Colonic mucosa (tissue), 4 donors: ENCODE measurements at regions not wholly inside any gene's neighbourhood (a gene's known extent, or its start where the extent isn't known, plus 50 kb on each side); places are given as distances from the start of the nearest gene placed in this dataset.

Experiments used
- DNase-seq: peaks from one replicate; pipeline ENCODE4 v3.0.0-alpha.2; 2020
- H3K27ac ChIP-seq: fragments of 200-600 bp; one replicate; pipeline ENCODE4 v1.8.0; 2021
- H3K27me3 ChIP-seq: fragments of 200-600 bp; one replicate; pipeline ENCODE4 v1.8.0; 2021
- H3K36me3 ChIP-seq: fragments of 200-600 bp; one replicate; pipeline ENCODE4 v1.8.0; 2021
- H3K4me1 ChIP-seq: fragments of 200-600 bp; one replicate; pipeline ENCODE4 v1.8.0; 2021; ENCODE audit warnings: mild to moderate bottlenecking
- H3K4me3 ChIP-seq: fragments of 200-600 bp; one replicate; pipeline ENCODE4 v1.8.0; 2021
- H3K9ac ChIP-seq, 2 donors: one replicate each; pipeline ENCODE4 v1.7.0; 2013; ENCODE audit warnings: control low read depth in 2 of 2, low read depth in 2 of 2, low read length in 2 of 2
- H3K9me3 ChIP-seq: fragments of 200-600 bp; one replicate; pipeline ENCODE4 v1.8.0; 2021
- intact Hi-C: fragments of 100-400 bp; cut with DNase I; formaldehyde crosslinking; loops from one replicate; pipeline ENCODE4 v1.14.1; 2022
- TF ChIP-seq, protein P1 (sequence below): fragments of 200-600 bp; IDR thresholded peaks from one replicate; pipeline ENCODE4 v1.8.0; 2022; ENCODE audit warnings: antibody characterized with exemption, mild to moderate bottlenecking
- donor health status: healthy.
- donor health status: DM: no; HTN: no; CAD: no.
- donor health status: DM: no; HTN: no; CAD: no.

DNA sequence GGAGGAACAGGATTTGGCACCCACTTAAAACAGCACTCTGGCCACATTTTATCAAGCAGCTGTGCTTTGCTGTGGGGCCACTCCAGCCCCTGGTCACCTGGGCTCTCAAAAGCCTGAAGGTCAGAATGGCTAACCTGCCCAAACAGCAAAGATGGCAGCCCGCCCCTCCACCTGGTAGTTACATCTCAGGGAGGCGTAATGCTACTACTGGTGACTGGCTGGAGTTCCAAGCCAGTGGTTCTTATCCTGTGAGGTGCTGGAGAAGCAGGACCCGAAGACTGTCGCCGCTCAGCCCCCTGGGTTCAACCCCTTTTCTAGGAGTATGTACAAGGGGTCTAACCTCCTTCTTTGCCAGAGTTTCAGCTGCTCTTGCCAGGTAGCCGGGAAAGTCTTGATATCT lies 467.4 kb upstream of the FOXG1 start:
- TF ChIP-seq, protein P1, sequence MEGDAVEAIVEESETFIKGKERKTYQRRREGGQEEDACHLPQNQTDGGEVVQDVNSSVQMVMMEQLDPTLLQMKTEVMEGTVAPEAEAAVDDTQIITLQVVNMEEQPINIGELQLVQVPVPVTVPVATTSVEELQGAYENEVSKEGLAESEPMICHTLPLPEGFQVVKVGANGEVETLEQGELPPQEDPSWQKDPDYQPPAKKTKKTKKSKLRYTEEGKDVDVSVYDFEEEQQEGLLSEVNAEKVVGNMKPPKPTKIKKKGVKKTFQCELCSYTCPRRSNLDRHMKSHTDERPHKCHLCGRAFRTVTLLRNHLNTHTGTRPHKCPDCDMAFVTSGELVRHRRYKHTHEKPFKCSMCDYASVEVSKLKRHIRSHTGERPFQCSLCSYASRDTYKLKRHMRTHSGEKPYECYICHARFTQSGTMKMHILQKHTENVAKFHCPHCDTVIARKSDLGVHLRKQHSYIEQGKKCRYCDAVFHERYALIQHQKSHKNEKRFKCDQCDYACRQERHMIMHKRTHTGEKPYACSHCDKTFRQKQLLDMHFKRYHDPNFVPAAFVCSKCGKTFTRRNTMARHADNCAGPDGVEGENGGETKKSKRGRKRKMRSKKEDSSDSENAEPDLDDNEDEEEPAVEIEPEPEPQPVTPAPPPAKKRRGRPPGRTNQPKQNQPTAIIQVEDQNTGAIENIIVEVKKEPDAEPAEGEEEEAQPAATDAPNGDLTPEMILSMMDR, result no peak
- Histone ChIP-seq H3K27me3 (no peaks in the 10 kb centered on the region), H3K9me3 (no peaks in the 10 kb centered on the region), H3K36me3 (no peaks in the 10 kb centered on the region), H3K4me1 (no peaks in the 10 kb centered on the region), H3K4me3 (no peak overlapping the region), H3K9ac (no peak overlapping the region), H3K27ac (no peak overlapping the region)
- DNase-seq, result no peak
- intact Hi-C loops, result no loop called here

- TF ChIP-seq, protein P1, result no peak
- Histone ChIP-seq H3K4me1 (no peaks in the 10 kb centered on the region), H3K4me3 (no peak overlapping the region), H3K27ac (no peak overlapping the region), H3K36me3 (no peaks in the 10 kb centered on the region), H3K9me3 (no peaks in the 10 kb centered on the region), H3K9ac (no peak overlapping the region), H3K27me3 (no peaks in the 10 kb centered on the region)
- no peak for DNase-seq
- intact Hi-C loops, result no loop called here
Measured at GRCh38 chr14:28300356-28300755, 466.2 kb upstream of the FOXG1 start.

DNA sequence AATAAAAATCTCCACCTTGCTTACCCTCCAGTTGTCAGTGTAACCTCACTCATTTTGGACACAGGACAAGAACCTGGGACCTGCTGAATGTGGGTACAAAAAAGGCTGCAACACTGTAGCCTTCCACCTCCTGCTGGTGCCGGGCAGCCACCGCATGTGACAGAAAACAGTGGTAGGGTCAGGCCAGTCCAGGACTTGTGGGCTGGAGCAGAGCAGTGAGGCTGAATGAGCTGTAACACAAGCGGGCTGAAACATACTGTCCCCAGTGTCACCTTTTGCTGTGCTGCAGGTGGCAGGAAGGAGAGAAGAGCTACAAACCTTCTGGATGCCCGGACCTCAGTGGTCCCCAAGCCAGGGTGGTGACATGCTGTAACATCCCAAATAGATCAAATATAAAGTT lies 465.4 kb upstream of the FOXG1 start:
- H3K27ac ChIP-seq, result no peak overlapping the region

GRCh38 chr14:28303248-28303647 lies 463.3 kb upstream of the FOXG1 start:
- no peaks in the 10 kb centered on the region for H3K36me3 ChIP-seq
- intact Hi-C loops, result no loop called here
- no peak for DNase-seq
- no peak overlapping the region for H3K4me3 ChIP-seq
- H3K4me1 ChIP-seq, result no peaks in the 10 kb centered on the region
- no peaks in the 10 kb centered on the region for H3K27me3 ChIP-seq
- TF ChIP-seq, protein P1, result no peak
- H3K9ac ChIP-seq, result no peak overlapping the region
- H3K9me3 ChIP-seq, result no peaks in the 10 kb centered on the region
- H3K27ac ChIP-seq, result no peak overlapping the region

More for the DNA sequence above, 465.4 kb upstream of the FOXG1 start:
- DNase-seq, result no peak
- intact Hi-C loops, result no loop called here
- H3K9me3 ChIP-seq, result no peaks in the 10 kb centered on the region
- no peaks in the 10 kb centered on the region for H3K27me3 ChIP-seq
- H3K36me3 ChIP-seq, result no peaks in the 10 kb centered on the region
- no peak overlapping the region for H3K9ac ChIP-seq
- TF ChIP-seq, protein P1, result no peak
- H3K4me3 ChIP-seq, result no peak overlapping the region
- H3K4me1 ChIP-seq, result no peaks in the 10 kb centered on the region

DNA sequence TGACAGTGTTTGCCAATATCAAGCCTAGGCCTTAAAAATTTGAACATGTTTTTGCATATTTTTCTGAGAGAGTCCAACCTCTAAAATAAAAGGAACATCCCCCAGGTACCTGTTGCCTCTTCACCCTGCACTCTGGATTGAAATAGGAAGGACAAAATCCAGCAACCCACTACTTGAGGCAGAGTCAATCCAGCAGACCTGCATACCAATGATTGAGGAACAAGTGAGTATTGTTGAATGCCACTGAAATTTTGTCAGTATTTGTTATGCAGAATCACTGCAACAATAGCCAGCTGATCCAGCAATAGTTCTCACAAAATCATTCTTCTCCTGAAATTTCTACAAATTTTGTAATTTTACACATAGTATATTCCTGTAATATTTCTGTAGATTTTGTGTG lies 460.6 kb upstream of the FOXG1 start:
- Histone ChIP-seq H3K27me3 (no peaks in the 10 kb centered on the region), H3K36me3 (no peaks in the 10 kb centered on the region), H3K4me1 (no peaks in the 10 kb centered on the region), H3K27ac (no peak overlapping the region), H3K9ac (no peak overlapping the region), H3K4me3 (no peak overlapping the region), H3K9me3 (no peaks in the 10 kb centered on the region)
- no peak for DNase-seq
- TF ChIP-seq, protein P1, result no peak
- intact Hi-C loops, result no loop called here

- no peak for DNase-seq
- H3K9ac ChIP-seq, result no peak overlapping the region
- no peak overlapping the region for H3K4me3 ChIP-seq
- intact Hi-C loops, result no loop called here
- H3K4me1 ChIP-seq, result no peaks in the 10 kb centered on the region
- H3K9me3 ChIP-seq, result no peaks in the 10 kb centered on the region
- no peaks in the 10 kb centered on the region for H3K27me3 ChIP-seq
- H3K36me3 ChIP-seq, result no peaks in the 10 kb centered on the region
- H3K27ac ChIP-seq, result no peak overlapping the region
- TF ChIP-seq, protein P1, result no peak
Measured at GRCh38 chr14:28307506-28307905, 459.1 kb upstream of the FOXG1 start.
